ENCODE measurements at regions not wholly inside any gene's neighbourhood (a gene's known extent, or its start where the extent isn't known, plus 50 kb on each side); places are given as distances from the start of the nearest gene placed in this dataset.

DNA sequence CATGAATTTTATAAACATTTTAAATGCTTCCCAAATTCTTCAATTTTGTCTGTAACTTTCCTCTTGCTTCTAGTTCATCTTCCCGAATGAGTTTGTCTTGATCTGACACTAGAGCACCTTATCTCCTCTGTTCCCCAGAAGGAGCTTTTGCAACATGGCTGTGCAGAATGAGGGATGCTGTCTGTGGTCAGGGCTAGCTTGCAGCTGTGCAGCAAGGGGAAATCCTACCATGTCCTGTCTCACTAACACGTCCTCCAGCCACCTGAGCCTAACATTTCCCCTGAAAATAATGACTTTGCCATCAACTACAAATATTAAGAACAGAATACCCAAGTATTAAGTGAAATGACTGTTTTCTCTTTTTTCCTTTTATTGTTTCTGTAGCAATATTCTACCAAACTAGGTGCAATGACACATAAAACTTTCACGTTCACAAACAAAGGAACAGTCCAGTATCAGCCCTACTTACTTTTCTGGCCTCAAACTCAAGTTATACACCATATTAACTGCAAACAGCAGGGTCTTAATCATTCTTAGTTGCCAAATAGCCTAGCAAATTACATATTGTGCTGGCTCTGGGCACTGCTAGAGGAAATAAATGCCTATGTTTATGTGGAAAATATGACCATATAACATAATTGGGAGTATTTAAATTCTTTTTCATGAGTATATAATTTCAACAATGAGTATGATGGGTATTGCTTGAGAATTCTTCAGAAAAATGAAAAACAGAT is 423.3 kb downstream of the CMPK2 start:
- H3K27ac ChIP-seq (replicated peaks in 1 of 4), result no peak overlapping the region
- H3K27me3 ChIP-seq, result no peaks in the 10 kb centered on the region
- DNase-seq (ENCODE audit: extremely low spot score), result no peak
- H3K4me1 ChIP-seq, result no peaks in the 10 kb centered on the region
- H3K9me3 ChIP-seq, result no peaks in the 10 kb centered on the region
- TF ChIP-seq, protein P1, sequence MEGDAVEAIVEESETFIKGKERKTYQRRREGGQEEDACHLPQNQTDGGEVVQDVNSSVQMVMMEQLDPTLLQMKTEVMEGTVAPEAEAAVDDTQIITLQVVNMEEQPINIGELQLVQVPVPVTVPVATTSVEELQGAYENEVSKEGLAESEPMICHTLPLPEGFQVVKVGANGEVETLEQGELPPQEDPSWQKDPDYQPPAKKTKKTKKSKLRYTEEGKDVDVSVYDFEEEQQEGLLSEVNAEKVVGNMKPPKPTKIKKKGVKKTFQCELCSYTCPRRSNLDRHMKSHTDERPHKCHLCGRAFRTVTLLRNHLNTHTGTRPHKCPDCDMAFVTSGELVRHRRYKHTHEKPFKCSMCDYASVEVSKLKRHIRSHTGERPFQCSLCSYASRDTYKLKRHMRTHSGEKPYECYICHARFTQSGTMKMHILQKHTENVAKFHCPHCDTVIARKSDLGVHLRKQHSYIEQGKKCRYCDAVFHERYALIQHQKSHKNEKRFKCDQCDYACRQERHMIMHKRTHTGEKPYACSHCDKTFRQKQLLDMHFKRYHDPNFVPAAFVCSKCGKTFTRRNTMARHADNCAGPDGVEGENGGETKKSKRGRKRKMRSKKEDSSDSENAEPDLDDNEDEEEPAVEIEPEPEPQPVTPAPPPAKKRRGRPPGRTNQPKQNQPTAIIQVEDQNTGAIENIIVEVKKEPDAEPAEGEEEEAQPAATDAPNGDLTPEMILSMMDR (IDR thresholded peaks at IDR 0.05), result no peak
- TF ChIP-seq EP300 (IDR thresholded peaks at IDR 0.05), result no peak
- no peak for TF ChIP-seq POLR2A (IDR thresholded peaks at IDR 0.05; ENCODE audit: low read depth)
- TF ChIP-seq POLR2AphosphoS5 (IDR thresholded peaks at IDR 0.05), result no peak
- no peak overlapping the region for H3K4me3 ChIP-seq
- intact Hi-C loops (cut with DNase I), result no loop called here
- WGBS, result 70% methylated on average over 3 of the region's 3 CpGs
- H3K36me3 ChIP-seq, result no peaks in the 10 kb centered on the region

DNA sequence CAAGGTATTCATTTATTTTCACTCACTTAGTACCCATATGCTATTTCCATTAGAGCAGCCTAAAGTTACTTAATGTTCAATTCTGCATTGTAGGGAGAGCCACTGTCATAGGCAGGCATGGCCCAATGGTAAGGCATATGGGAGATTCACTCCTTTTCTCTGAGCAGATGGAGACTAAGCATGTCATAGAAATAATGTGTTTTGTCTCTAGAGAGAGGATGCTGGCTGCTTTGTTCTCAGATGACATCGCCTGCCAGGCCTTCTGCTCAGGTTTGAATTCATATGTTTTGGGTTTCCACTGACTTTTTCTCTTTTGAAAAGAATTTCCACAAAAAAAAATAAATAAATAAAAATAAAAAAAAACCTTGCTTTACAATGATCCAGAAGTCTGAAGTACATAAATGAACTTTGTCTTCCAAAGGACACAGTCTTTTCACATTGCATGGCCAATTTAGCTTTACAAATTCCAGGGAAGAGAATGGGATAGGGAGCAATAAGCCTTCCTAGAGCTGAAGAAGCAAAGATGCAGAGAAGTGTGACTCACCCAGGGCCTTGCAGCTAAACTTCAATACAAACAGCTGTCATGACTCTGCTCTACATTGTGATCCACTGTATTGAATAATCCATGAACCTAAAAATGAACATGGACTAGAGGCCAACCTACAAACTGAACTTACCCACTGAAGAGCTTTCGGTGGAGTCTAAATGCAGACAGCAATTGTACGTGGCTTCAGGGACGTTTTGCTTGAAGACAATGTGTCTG is 422.5 kb downstream of the CMPK2 start:
- TF ChIP-seq, protein P1 (IDR thresholded peaks at IDR 0.05), result no peak
- TF ChIP-seq EP300 (IDR thresholded peaks at IDR 0.05) (no peak), POLR2A (IDR thresholded peaks at IDR 0.05; ENCODE audit: low read depth) (no peak), POLR2AphosphoS5 (IDR thresholded peaks at IDR 0.05) (no peak)
- Histone ChIP-seq H3K36me3 (no peaks in the 10 kb centered on the region), H3K4me3 (no peak overlapping the region), H3K9me3 (no peaks in the 10 kb centered on the region), H3K27me3 (no peaks in the 10 kb centered on the region), H3K27ac (replicated peaks in 1 of 4) (no peak overlapping the region), H3K4me1 (no peaks in the 10 kb centered on the region)
- no peak for DNase-seq (ENCODE audit: extremely low spot score)
- intact Hi-C loops (cut with DNase I), result no loop called here
- 77% methylated on average over 4 of the region's 4 CpGs for WGBS

DNA sequence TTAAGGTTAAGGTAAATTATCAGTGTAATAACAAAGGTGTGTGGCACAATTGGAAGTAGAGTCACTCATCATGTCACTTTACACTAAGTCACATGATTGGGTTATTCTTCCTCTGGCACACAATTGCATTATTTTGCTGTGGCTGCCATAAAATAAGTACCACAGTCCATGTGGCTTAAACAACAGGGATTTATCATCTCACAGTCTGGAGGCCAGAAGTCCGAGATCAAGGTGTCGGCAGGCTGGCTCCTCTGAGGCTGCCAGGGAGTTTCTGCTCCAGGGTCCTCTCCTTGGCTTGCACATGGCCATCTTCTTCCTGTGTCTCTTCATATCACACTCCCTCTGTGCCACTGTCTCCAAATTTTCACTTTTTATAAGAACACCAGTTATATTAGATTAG is 421.2 kb downstream of the CMPK2 start:
- WGBS, result 82% methylated on average over 2 of the region's 2 CpGs
- TF ChIP-seq POLR2A (IDR thresholded peaks at IDR 0.05; ENCODE audit: low read depth), result no peak
- no peak for TF ChIP-seq POLR2AphosphoS5 (IDR thresholded peaks at IDR 0.05)
- TF ChIP-seq EP300 (IDR thresholded peaks at IDR 0.05), result no peak
- TF ChIP-seq, protein P1 (IDR thresholded peaks at IDR 0.05), result no peak

DNA sequence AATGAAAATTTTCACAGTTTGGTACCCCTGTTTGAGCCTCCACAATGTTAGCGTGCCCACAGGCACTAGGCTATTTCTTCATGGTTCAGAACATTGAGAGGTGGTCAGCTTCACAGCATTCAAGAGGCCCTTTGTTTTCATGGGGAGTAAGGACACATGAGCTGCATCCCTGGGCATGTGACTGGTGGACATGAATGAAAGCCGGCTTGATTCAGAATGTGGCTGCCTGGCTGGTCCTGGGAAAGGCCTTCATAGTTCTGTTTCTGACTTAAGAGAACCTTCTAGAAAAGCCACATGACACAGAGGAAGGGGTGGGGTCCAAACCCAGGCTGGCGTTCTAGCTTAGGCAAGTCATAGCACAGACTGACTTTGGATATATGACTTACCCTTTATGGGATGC is 420.6 kb downstream of the CMPK2 start:
- Histone ChIP-seq H3K36me3 (no peaks in the 10 kb centered on the region), H3K4me3 (no peak overlapping the region), H3K9me3 (no peaks in the 10 kb centered on the region), H3K4me1 (peaks cover 0 to 6% (median 0%) of the 10 kb centered on the region in 4 donors), H3K27me3 (no peaks in the 10 kb centered on the region), H3K27ac (replicated peaks in 1 of 4) (no peak overlapping the region)
- intact Hi-C loops (cut with DNase I), result no loop called here
- no peak for DNase-seq (ENCODE audit: extremely low spot score)
- TF ChIP-seq, protein P1 (IDR thresholded peaks at IDR 0.05), result no peak
- WGBS, result 88% methylated on average over 3 of the region's 3 CpGs

More for the DNA sequence above, 421.2 kb downstream of the CMPK2 start:
- no peaks in the 10 kb centered on the region for H3K36me3 ChIP-seq
- H3K27me3 ChIP-seq, result no peaks in the 10 kb centered on the region
- DNase-seq (ENCODE audit: extremely low spot score), result no peak
- no peaks in the 10 kb centered on the region for H3K9me3 ChIP-seq
- H3K27ac ChIP-seq (replicated peaks in 1 of 4), result no peak overlapping the region
- no peak overlapping the region for H3K4me3 ChIP-seq
- intact Hi-C loops (cut with DNase I), result no loop called here
- H3K4me1 ChIP-seq, result peaks cover 0 to 6% (median 0%) of the 10 kb centered on the region in 4 donors
